SJCRH30 (cell line): ENCODE measurements at regions not wholly inside any gene's neighbourhood (a gene's known extent, or its start where the extent isn't known, plus 50 kb on each side); places are given as distances from the start of the nearest gene placed in this dataset.

Source experiments
- DNase-seq, 2 experiments: peaks; one replicate each; pipeline ENCODE4 v3.0.0-alpha.2; 2015 to 2020
- H3K27ac ChIP-seq: fragments of 250-450 bp; sonication (Bioruptor Pico); 2 replicates; pipeline ENCODE4 v1.5.1; 2020; ENCODE audit warnings: mild to moderate bottlenecking, moderate library complexity
- H3K27me3 ChIP-seq: fragments of 250-450 bp; sonication (Bioruptor Pico); 2 replicates; pipeline ENCODE4 v1.5.1; 2020; ENCODE audit warnings: mild to moderate bottlenecking, moderate library complexity
- H3K36me3 ChIP-seq: fragments of 250-450 bp; sonication (Bioruptor Pico); 2 replicates; pipeline ENCODE4 v1.5.1; 2020; ENCODE audit warnings: mild to moderate bottlenecking, moderate library complexity
- H3K4me1 ChIP-seq: fragments of 250-450 bp; sonication (Bioruptor Pico); 2 replicates; pipeline ENCODE4 v1.5.1; 2020; ENCODE audit warnings: mild to moderate bottlenecking, moderate library complexity
- H3K4me3 ChIP-seq: fragments of 250-450 bp; sonication (Bioruptor Pico); 2 replicates; pipeline ENCODE4 v1.5.1; 2020; ENCODE audit warnings: mild to moderate bottlenecking, moderate library complexity
- H3K9me3 ChIP-seq: fragments of 250-450 bp; sonication (Bioruptor Pico); replicated peaks from 2 replicates; pipeline ENCODE4 v1.5.1; 2020; ENCODE audit warnings: mild to moderate bottlenecking, moderate library complexity

- no peaks in the 10 kb centered on the region for H3K27me3 ChIP-seq
- H3K36me3 ChIP-seq = no peaks in the 10 kb centered on the region
- no peaks in the 10 kb centered on the region for H3K9me3 ChIP-seq
- H3K4me1 ChIP-seq = peaks cover 2% of the 10 kb centered on the region; the same call in 1 of the 2 replicates
- H3K4me3 ChIP-seq = no peak overlapping the region
- no peak overlapping the region for H3K27ac ChIP-seq
- no peak for DNase-seq
Measured at GRCh38 chr6:47141963-47142362, 99.8 kb upstream of the ADGRF1 start.

GRCh38 chr6:47141171-47141570 lies 99.0 kb upstream of the ADGRF1 start:
- Histone ChIP-seq H3K27ac (no peak overlapping the region), H3K9me3 (no peaks in the 10 kb centered on the region), H3K4me1 (peaks cover 10% of the 10 kb centered on the region), H3K36me3 (no peaks in the 10 kb centered on the region), H3K4me3 (no peak overlapping the region), H3K27me3 (no peaks in the 10 kb centered on the region)
- DNase-seq = no peak

DNA sequence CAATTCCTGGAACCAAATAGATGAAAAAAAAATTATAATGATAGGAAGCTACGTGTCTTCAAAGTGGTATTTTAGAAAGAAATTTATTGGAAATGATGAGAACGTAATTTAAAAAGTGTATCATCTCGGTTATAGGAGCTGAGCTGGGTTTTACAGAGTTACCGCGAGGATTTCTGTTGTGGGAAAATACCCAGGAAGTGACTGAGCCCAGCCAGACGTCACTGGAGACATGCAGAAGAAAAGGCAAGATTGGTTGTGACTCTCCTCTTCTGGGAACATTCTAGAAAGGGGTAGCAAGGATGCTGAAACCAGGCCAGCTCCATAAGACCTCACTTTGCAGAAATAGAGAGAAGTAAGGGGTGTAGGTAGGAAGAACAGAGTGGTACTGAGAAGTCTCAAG lies 95.9 kb upstream of the ADGRF1 start:
- no peak for DNase-seq
- Histone ChIP-seq H3K27ac (no peak overlapping the region), H3K9me3 (no peaks in the 10 kb centered on the region), H3K27me3 (no peaks in the 10 kb centered on the region), H3K36me3 (no peaks in the 10 kb centered on the region), H3K4me1 (peaks cover 29% of the 10 kb centered on the region), H3K4me3 (no peak overlapping the region)

DNA sequence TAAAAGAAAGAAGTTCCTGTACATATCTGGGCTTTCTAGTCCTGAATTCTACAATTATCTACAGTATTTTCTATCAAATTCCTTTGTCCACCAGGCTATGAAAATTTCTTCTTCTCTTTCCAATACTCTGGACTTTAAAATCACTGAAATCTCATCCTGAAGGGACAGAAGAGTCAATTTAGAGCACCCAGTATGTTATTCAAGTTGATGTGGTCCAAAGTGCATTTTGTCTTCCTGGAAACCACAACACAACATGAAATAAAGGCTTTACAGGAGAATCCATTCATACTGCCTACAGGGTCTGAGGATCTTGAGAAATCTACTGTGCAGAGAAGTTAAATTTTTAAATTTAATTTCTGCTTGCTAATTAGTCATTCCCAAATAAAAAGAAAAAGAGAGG lies 94.9 kb upstream of the ADGRF1 start:
- no peaks in the 10 kb centered on the region for H3K27me3 ChIP-seq
- H3K36me3 ChIP-seq = no peaks in the 10 kb centered on the region
- H3K4me3 ChIP-seq = no peak overlapping the region
- H3K4me1 ChIP-seq = peaks cover 29% of the 10 kb centered on the region
- H3K9me3 ChIP-seq = no peaks in the 10 kb centered on the region
- DNase-seq = no peak
- H3K27ac ChIP-seq = no peak overlapping the region; the same call in 1 of the 2 replicates

DNA sequence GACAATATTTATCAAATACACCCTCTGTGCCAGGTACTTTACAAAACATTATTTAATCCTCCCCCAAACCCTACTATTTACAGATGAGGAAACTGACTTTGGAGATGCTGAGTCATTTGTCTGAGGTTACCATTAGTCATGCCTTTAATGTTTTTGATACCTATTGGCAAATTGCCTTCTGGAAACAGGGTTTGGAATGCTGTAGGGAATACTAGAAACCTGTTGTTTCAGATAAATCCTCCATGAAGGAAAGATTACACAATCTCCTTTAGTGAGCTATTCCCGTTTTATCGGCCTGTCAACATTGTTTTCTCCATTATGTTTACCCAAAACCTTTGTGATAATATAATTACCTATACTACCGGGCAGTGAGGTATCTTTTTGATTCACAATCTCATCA lies 93.6 kb upstream of the ADGRF1 start:
- peak overlapping the region; percentile 84 for H3K27ac ChIP-seq
- H3K27me3 ChIP-seq = no peaks in the 10 kb centered on the region
- no peaks in the 10 kb centered on the region for H3K36me3 ChIP-seq
- peak; percentile 44 to 89 for DNase-seq
- H3K4me3 ChIP-seq = no peak overlapping the region
- H3K9me3 ChIP-seq = no peaks in the 10 kb centered on the region
- peaks cover 29% of the 10 kb centered on the region for H3K4me1 ChIP-seq

- Histone ChIP-seq H3K36me3 (no peaks in the 10 kb centered on the region), H3K27ac (peak overlapping the region; percentile 84), H3K9me3 (no peaks in the 10 kb centered on the region), H3K4me3 (no peak overlapping the region), H3K4me1 (peaks cover 31% of the 10 kb centered on the region), H3K27me3 (no peaks in the 10 kb centered on the region)
- DNase-seq = peak; percentile 23 to 75
Measured at GRCh38 chr6:47134476-47135189, 92.5 kb upstream of the ADGRF1 start.

DNA sequence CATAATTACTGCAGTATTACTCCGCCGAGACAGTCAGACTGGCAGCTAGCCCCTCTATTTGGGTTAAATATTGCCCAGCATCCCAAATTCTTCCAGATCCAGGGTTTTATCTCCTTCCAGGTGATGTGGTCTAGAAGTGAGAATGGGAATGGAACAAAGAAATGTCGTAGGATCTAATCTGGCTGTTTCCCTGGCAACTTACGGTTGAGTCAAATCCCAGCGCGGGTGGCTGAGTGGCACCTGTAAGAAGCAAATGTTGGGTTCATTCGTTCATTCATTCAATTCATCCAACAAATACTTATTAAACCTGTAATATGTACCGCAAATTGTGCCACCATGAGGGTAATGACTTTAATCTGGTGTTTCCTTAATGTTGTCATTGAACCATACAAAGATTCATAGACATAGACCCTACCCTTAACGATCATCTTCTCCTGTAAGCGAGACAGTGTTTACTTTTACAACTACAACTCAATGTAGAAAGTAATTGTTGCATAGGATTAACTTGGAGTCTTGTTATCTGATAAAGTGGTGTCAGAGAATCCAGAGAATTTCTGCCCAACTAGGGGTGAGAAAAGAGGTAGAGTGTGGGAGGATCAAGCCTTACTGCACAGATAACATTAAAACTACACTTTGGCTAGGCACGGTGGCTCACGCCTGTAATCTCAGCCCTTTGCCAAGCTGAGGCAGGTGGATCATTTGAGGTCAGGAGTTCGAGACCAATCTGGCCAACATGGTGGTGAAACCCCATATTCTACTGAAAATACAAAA lies 91.3 kb upstream of the ADGRF1 start:
- Histone ChIP-seq H3K36me3 (no peaks in the 10 kb centered on the region), H3K27me3 (no peaks in the 10 kb centered on the region), H3K4me1 (peaks cover 31% of the 10 kb centered on the region), H3K27ac (no peak overlapping the region), H3K4me3 (no peak overlapping the region), H3K9me3 (no peaks in the 10 kb centered on the region)
- DNase-seq = no peak

DNA sequence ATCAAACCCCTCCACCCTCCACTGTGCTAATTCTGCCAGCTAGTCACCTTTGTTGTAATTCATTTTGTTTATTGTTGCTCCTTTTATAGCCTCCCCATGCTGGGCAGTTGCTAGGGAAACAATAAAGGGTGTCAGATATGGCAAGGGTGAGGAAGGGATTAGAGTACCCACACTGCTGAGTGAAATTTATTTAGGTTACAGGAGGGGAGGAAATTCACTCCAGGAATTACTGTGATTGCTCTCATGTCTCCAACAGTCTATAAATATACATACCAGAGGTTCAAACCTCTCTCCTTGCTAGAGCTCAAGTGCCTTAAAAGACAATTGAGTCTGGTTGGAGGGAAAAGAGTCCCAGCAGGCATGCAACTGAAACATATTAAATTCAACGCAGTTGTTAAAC lies 90.6 kb upstream of the ADGRF1 start:
- Histone ChIP-seq H3K27ac (no peak overlapping the region), H3K36me3 (no peaks in the 10 kb centered on the region), H3K9me3 (no peaks in the 10 kb centered on the region), H3K4me1 (peaks cover 31% of the 10 kb centered on the region), H3K4me3 (no peak overlapping the region), H3K27me3 (no peaks in the 10 kb centered on the region)
- no peak for DNase-seq

GRCh38 chr6:47131773-47132172 lies 89.6 kb upstream of the ADGRF1 start:
- H3K4me1 ChIP-seq = peaks cover 30% of the 10 kb centered on the region
- no peak for DNase-seq
- H3K27me3 ChIP-seq = no peaks in the 10 kb centered on the region
- no peak overlapping the region for H3K27ac ChIP-seq
- H3K36me3 ChIP-seq = no peaks in the 10 kb centered on the region
- H3K9me3 ChIP-seq = no peaks in the 10 kb centered on the region
- H3K4me3 ChIP-seq = no peak overlapping the region

DNA sequence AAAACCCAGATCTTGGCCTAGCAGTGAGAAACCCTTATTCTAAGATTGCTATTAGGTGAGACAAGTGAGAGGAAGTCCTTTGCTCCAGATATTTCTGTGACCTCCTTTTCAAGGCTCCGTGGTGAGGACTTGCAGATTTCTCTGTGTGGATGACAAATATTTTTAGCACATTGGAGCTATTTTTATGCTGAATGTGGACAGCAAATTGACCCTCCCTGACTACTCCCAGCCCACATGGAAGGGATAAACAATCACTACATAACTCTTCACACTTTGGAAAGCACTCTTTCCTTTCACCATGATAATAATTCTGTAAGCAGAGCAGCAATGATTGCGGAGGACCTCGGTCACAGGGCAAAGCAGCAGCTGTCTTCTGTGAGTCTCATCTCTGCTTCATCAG lies 88.0 kb upstream of the ADGRF1 start:
- H3K27ac ChIP-seq = no peak overlapping the region
- no peak for DNase-seq
- no peaks in the 10 kb centered on the region for H3K9me3 ChIP-seq
- H3K4me3 ChIP-seq = no peak overlapping the region
- no peaks in the 10 kb centered on the region for H3K36me3 ChIP-seq
- no peaks in the 10 kb centered on the region for H3K27me3 ChIP-seq
- H3K4me1 ChIP-seq = peaks cover 18% of the 10 kb centered on the region

DNA sequence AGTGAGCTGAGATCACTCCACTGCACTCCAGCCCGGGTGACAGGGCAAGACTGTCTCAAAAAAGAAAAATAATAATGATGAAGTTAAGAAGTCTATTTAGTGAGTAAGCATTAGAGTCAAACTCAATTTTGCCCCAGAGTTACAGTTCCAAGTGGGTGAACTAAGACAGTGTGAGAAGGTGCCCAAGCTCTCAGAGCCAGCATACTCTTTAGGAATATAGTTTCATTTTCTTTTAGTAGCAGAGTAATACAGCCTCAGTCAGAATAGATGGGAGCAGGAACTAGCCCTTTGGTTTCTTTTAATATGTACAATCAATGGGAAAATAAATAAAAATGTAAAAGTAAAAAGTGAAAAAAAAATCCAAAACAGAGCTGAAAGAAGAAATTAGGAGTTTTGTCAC lies 87.0 kb upstream of the ADGRF1 start:
- H3K4me3 ChIP-seq = no peak overlapping the region
- no peaks in the 10 kb centered on the region for H3K36me3 ChIP-seq
- peaks cover 11% of the 10 kb centered on the region; the same call in 1 of the 2 replicates for H3K4me1 ChIP-seq
- H3K27me3 ChIP-seq = no peaks in the 10 kb centered on the region
- no peak overlapping the region for H3K27ac ChIP-seq
- H3K9me3 ChIP-seq = no peaks in the 10 kb centered on the region
- no peak for DNase-seq

GRCh38 chr6:47126647-47127391 lies 84.7 kb upstream of the ADGRF1 start:
- peaks cover 9% of the 10 kb centered on the region; the same call in 1 of the 2 replicates for H3K4me1 ChIP-seq
- peak; percentile 27 to 64 for DNase-seq
- no peaks in the 10 kb centered on the region for H3K9me3 ChIP-seq
- H3K36me3 ChIP-seq = no peaks in the 10 kb centered on the region
- H3K27ac ChIP-seq = no peak overlapping the region
- no peaks in the 10 kb centered on the region for H3K27me3 ChIP-seq
- no peak overlapping the region for H3K4me3 ChIP-seq

DNA sequence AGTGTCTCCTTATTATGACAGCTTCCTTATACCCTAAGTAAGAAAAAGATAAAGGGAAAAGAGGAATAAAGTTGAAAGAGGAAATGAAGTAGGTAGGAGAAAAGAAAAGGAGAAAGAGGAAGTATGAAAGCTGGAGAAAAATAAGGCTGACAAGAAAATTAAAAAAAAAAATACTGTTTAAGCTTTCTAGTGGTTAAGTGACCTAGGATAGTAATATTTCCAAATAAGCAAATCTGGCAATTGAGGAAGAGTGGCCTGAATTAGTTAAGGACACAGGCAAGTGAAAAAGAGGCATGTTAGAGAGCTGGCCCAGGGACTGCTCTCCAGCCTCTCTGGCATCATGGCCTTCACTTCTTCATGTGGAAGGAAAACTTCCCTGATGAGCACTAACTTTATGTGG lies 76.5 kb upstream of the ADGRF1 start:
- Histone ChIP-seq H3K9me3 (no peaks in the 10 kb centered on the region), H3K36me3 (no peaks in the 10 kb centered on the region), H3K27ac (no peak overlapping the region), H3K4me1 (no peaks in the 10 kb centered on the region), H3K27me3 (no peaks in the 10 kb centered on the region), H3K4me3 (no peak overlapping the region)
- no peak for DNase-seq

GRCh38 chr6:47117314-47117713 lies 75.2 kb upstream of the ADGRF1 start:
- H3K27me3 ChIP-seq = no peaks in the 10 kb centered on the region
- DNase-seq = no peak
- H3K36me3 ChIP-seq = no peaks in the 10 kb centered on the region
- H3K4me3 ChIP-seq = no peak overlapping the region
- no peaks in the 10 kb centered on the region for H3K9me3 ChIP-seq
- H3K27ac ChIP-seq = no peak overlapping the region
- H3K4me1 ChIP-seq = no peaks in the 10 kb centered on the region; the same call in 1 of the 2 replicates

DNA sequence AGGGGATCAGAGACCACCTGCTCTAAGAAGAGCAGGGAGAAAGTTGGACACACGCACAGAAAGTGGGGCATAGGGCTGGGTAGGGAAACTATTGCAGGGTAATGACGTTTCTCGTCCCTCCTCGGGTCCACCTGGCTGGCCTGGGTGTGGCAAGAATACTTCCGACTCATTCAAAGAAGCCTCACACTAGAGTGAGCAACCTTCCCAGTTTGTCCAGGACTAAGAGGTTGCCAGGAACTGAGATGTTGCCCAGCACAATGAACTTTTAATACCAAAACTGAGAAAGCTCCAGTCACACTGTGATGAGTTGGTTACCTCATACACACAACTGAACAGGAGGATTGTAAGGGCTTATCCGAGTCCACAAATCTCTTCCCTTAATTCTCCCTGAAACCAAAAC lies 74.5 kb upstream of the ADGRF1 start:
- Histone ChIP-seq H3K27me3 (no peaks in the 10 kb centered on the region), H3K4me3 (no peak overlapping the region), H3K4me1 (peaks cover 3% of the 10 kb centered on the region; the same call in 1 of the 2 replicates), H3K27ac (no peak overlapping the region), H3K36me3 (no peaks in the 10 kb centered on the region), H3K9me3 (no peaks in the 10 kb centered on the region)
- no peak for DNase-seq
